HEK293T (cell line): ENCODE measurements at regions not wholly inside any gene's neighbourhood (a gene's known extent, or its start where the extent isn't known, plus 50 kb on each side); places are given as distances from the start of the nearest gene placed in this dataset.

ENCODE experiments used
- CTCF ChIA-PET: fragments of 350-600 bp; formaldehyde crosslinking; extraction: SDS; loops from one replicate; lab custom pipeline; 2021; ENCODE audit warnings: antibody characterized with exemption, inconsistent platforms; lab: Yijun Ruan, JAX
- POLR2A ChIA-PET: fragments of 350-600 bp; formaldehyde crosslinking; extraction: SDS; loops from one replicate; lab custom pipeline; 2020; ENCODE audit warnings: antibody characterized with exemption, inconsistent platforms; lab: Yijun Ruan, JAX
- DNase-seq: peaks from one replicate; pipeline ENCODE4 v3.0.0; 2012; ENCODE audit warnings: mixed read lengths; ENCODE audit errors: extremely low spot score
- ARNT ChIP-seq: fragments of 450-650 bp; IDR thresholded peaks from 2 replicates; pipeline ENCODE4 v1.6.1; 2017; ENCODE audit warnings: mild to moderate bottlenecking
- BHLHE40 ChIP-seq: fragments of 450-650 bp; IDR thresholded peaks from 2 replicates; pipeline ENCODE4 v1.6.1; 2016; ENCODE audit warnings: mild to moderate bottlenecking, moderate library complexity, borderline replicate concordance
- CTBP1 ChIP-seq: fragments of 450-650 bp; IDR thresholded peaks from 2 replicates; pipeline ENCODE4 v1.6.1; 2016; ENCODE audit warnings: borderline replicate concordance
- ELF4 ChIP-seq: fragments of 450-650 bp; IDR thresholded peaks from 2 replicates; pipeline ENCODE4 v1.6.1; 2017; ENCODE audit warnings: antibody characterized with exemption
- FOXA1 ChIP-seq: fragments of 450-650 bp; IDR thresholded peaks from 2 replicates; pipeline ENCODE4 v1.6.1; 2016; ENCODE audit warnings: mild to moderate bottlenecking
- FOXK2 ChIP-seq: fragments of 450-650 bp; IDR thresholded peaks from 2 replicates; pipeline ENCODE4 v1.6.1; 2016; ENCODE audit warnings: mild to moderate bottlenecking
- FOXM1 ChIP-seq: fragments of 450-650 bp; IDR thresholded peaks from 2 replicates; pipeline ENCODE4 v1.6.1; 2017; ENCODE audit warnings: mild to moderate bottlenecking, borderline replicate concordance
- HDGF ChIP-seq: fragments of 450-650 bp; IDR thresholded peaks from 2 replicates; pipeline ENCODE4 v1.6.1; 2017; ENCODE audit warnings: antibody characterized with exemption, borderline replicate concordance
- L3MBTL2 ChIP-seq: fragments of 450-650 bp; conservative IDR thresholded peaks from 2 replicates; pipeline ENCODE4 v1.6.1; 2016; ENCODE audit warnings: mild to moderate bottlenecking
- LEF1 ChIP-seq: fragments of 450-650 bp; IDR thresholded peaks from 2 replicates; pipeline ENCODE4 v1.6.1; 2017; ENCODE audit warnings: mild to moderate bottlenecking, borderline replicate concordance
- NFRKB ChIP-seq: fragments of 450-650 bp; IDR thresholded peaks from 2 replicates; pipeline ENCODE4 v1.6.1; 2016; ENCODE audit warnings: mild to moderate bottlenecking, moderate library complexity
- SP1 ChIP-seq: fragments of 450-650 bp; IDR thresholded peaks from 2 replicates; pipeline ENCODE4 v1.6.1; 2017
- SUZ12 ChIP-seq: fragments of 450-650 bp; IDR thresholded peaks from 2 replicates; pipeline ENCODE4 v1.6.1; 2016; ENCODE audit warnings: mild to moderate bottlenecking
- TARDBP ChIP-seq: fragments of 450-650 bp; IDR thresholded peaks from 2 replicates; pipeline ENCODE4 v1.6.1; 2016
- ZNF384 ChIP-seq: fragments of 450-650 bp; IDR thresholded peaks from 2 replicates; pipeline ENCODE4 v1.6.1; 2016
- TF ChIP-seq, protein P1 (sequence below): fragments of 450-650 bp; IDR thresholded peaks from 2 replicates; pipeline ENCODE4 v1.6.1; 2016

- ChIA-PET POLR2A (no interaction called here), CTCF (no interaction called here)
- DNase-seq, result no peak
- no peak for TF ChIP-seq FOXK2
- TF ChIP-seq FOXM1, result no peak
- TF ChIP-seq ZNF384, result no peak
- no peak for TF ChIP-seq ARNT
- TF ChIP-seq, protein P1, sequence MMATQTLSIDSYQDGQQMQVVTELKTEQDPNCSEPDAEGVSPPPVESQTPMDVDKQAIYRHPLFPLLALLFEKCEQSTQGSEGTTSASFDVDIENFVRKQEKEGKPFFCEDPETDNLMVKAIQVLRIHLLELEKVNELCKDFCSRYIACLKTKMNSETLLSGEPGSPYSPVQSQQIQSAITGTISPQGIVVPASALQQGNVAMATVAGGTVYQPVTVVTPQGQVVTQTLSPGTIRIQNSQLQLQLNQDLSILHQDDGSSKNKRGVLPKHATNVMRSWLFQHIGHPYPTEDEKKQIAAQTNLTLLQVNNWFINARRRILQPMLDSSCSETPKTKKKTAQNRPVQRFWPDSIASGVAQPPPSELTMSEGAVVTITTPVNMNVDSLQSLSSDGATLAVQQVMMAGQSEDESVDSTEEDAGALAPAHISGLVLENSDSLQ, result no peak
- no peak for TF ChIP-seq SUZ12
- no peak for TF ChIP-seq BHLHE40
- TF ChIP-seq TARDBP, result no peak
- TF ChIP-seq SP1, result no peak
- no peak for TF ChIP-seq HDGF
- TF ChIP-seq CTBP1, result no peak
- TF ChIP-seq LEF1, result no peak
- TF ChIP-seq L3MBTL2, result no peak
- no peak for TF ChIP-seq FOXA1
- no peak for TF ChIP-seq ELF4
- no peak for TF ChIP-seq NFRKB
These were observed 273.7 kb downstream of the DIRAS2 start for GRCh38 chr9:90368928-90369327.

DNA sequence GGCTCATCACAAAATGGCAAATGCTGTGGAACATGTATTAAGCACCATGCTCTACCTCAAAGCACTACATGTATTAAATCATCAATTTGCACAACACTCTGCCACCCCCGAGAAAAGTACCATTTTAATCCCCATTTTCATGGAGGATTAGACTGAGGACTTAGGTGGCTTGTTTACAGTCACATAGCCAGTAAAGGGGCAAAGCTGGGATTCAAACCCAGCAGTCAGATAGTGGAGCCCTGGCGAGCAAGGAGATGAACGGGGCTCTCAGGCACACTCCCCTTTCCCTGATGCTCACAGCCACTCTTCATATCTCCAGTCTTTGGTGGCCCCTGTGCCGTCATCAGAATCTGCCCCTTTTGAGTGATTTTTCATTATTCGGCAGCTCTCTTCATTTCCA lies 262.9 kb downstream of the DIRAS2 start:
- POLR2A ChIA-PET, result no interaction called here
- TF ChIP-seq ELF4, result no peak
- TF ChIP-seq FOXA1, result no peak
- no peak for TF ChIP-seq SUZ12
- TF ChIP-seq TARDBP, result no peak
- no peak for TF ChIP-seq FOXK2
- TF ChIP-seq, protein P1, result no peak
- no peak for TF ChIP-seq BHLHE40
- no peak for TF ChIP-seq SP1
- no peak for DNase-seq
- CTCF ChIA-PET, result no interaction called here

- DNase-seq, result no peak
- CTCF ChIA-PET, result interaction anchor here (0.6 kb wide), 1 partner anchor 275 kb away, joined by 3 read pairs; no protein-coding TSS in a partner anchor
- no peak for TF ChIP-seq HDGF
- TF ChIP-seq ELF4, result no peak
- TF ChIP-seq TARDBP, result no peak
- TF ChIP-seq SP1, result no peak
- TF ChIP-seq, protein P1, result no peak
- POLR2A ChIA-PET, result no interaction called here
These were observed 257.5 kb downstream of the DIRAS2 start for GRCh38 chr9:90385146-90385545.

DNA sequence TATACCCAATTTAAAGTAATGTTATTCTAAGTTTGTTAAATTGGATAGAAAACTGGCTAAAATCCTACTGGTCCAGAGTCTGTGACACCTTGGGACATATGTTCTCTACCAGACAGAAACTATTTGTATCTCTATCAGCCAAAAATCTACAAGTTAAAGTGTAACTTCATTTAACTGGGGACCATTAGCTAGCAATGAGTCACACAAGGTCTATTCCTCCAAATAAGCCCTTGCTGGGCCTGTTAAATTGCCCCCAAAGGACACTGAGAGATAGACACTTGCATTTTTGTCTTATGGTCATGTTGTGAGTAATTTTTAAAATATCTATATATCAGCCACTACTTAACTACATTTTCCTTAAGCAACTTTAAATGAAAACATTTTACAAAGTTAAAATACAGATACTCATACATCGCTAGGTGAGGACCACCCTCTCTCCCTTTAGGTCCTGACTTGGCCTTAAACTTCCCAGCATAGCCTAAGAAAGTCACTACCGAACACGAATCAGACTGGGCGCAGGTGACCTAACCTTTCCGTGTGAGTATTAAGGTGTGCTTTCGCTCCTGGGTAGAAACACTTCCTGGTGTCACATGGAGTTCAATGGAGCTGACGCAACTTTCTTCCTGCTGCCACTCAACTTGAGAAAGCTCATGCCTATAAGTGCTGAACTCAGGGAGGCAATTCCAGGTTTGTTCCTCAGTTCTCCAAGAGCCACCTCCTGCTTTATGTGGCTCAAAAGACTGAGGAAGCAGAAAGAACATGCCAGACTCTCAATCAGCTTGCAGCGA lies 249.1 kb downstream of the DIRAS2 start:
- DNase-seq, result no peak
- no peak for TF ChIP-seq FOXK2
- no peak for TF ChIP-seq CTBP1
- TF ChIP-seq LEF1, result no peak
- TF ChIP-seq HDGF, result no peak
- TF ChIP-seq SP1, result no peak
- no peak for TF ChIP-seq TARDBP
- TF ChIP-seq, protein P1, result no peak
- TF ChIP-seq L3MBTL2, result no peak
- TF ChIP-seq NFRKB, result no peak
- TF ChIP-seq BHLHE40, result no peak
- CTCF ChIA-PET, result no interaction called here
- POLR2A ChIA-PET, result no interaction called here

DNA sequence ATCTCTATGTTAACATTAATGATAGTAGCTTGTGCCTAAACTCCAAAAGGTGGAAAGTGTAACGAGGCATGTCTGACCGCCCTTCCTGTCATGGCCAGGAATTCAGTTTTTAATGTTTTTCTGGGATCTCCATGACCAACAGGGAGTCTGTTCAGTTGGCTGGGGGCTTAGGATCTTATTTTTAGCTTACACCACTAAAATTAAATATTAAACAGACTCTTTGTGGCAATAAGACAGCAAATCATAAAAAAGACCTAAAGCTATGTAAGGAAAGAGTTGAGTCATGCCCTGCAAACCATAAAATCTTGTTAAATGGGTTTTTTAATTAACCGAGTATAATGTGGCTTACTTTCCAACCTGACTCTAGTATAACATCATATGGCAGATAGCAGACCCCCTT lies 247.8 kb downstream of the DIRAS2 start:
- ChIA-PET POLR2A (interaction anchor here (1.1 kb wide), 1 partner anchor 10 kb away, joined by 3 read pairs; no protein-coding TSS in a partner anchor), CTCF (no interaction called here)
- DNase-seq, result no peak
- no peak for TF ChIP-seq ELF4
- no peak for TF ChIP-seq TARDBP

- CTCF ChIA-PET, result no interaction called here
- no peak for DNase-seq
- POLR2A ChIA-PET, result no interaction called here
- TF ChIP-seq L3MBTL2, result no peak
- TF ChIP-seq FOXM1, result no peak
- no peak for TF ChIP-seq SP1
- no peak for TF ChIP-seq LEF1
- TF ChIP-seq FOXK2, result no peak
- TF ChIP-seq ZNF384, result no peak
- no peak for TF ChIP-seq HDGF
- no peak for TF ChIP-seq ARNT
- no peak for TF ChIP-seq FOXA1
- no peak for TF ChIP-seq BHLHE40
- TF ChIP-seq, protein P1, result no peak
- TF ChIP-seq NFRKB, result no peak
- no peak for TF ChIP-seq SUZ12
- TF ChIP-seq ELF4, result no peak
- no peak for TF ChIP-seq TARDBP
- no peak for TF ChIP-seq CTBP1
These were observed 242.5 kb downstream of the DIRAS2 start for GRCh38 chr9:90400091-90400490.
